ENCODE measurements at regions not wholly inside any gene's neighbourhood (a gene's known extent, or its start where the extent isn't known, plus 50 kb on each side); places are given as distances from the start of the nearest gene placed in this dataset.
"Not testable (repeated sequence)": the region's sequence is repeated elsewhere in the genome, so short reads cannot be mapped to it uniquely, and the experiment has no call there.

DNA sequence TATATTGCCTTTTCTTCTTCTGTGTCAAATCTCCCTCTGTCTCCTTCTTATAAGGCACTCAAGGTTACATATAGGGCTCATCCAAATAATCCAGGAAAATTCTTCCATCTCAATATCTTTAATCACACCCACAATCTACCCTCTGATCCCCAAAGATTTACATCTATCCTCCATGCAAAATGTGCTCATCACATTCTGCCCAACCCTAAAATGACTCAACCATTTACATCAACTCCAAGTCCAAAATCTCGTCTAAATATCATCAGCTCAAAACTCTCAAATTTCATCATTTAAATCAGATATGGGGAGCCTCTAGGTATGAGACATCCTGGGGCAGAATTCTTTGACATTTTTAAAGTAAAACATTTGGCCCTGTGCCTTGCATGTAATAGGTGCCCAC, 1349.8 kb downstream of the SUCLG1 start:
- no peak for DNase-seq

DNA sequence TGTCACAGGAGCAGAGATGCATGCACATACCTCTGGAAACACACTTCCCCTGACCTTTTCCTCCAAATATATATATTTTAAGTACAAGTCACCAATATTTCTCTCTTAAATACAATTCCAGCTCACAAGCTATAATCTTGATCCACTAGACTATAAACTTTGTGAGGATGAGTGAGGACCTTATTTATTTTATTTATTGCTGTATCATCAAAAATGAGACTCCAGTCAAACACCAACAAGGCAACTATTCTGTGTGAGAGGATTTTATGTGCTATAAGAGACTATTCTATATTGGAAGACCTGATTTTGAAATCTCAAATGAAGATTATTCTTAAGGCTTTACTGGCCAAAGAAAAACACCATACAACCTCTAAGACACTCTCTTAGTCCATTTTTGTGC, 1352.2 kb downstream of the SUCLG1 start:
- no peak for DNase-seq

DNA sequence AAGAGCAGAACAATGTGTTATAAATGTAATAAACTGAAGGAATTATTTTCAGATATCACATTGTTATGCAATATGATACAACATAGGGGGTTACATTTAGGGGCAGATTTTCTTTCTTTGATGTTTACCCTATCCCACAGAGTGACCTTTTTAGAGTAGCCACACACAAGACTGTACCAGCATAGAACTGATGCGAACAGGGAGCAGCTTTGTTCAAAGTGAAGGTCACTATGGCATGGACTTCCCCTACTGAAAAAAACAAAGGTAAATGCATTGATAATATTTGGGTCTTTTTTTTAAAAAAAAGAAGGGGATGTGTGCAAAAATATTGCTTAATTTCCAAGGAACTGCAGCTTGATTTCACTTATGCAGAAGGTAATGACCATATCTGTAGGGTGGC, 1354.9 kb downstream of the SUCLG1 start:
- no peak for DNase-seq

DNA sequence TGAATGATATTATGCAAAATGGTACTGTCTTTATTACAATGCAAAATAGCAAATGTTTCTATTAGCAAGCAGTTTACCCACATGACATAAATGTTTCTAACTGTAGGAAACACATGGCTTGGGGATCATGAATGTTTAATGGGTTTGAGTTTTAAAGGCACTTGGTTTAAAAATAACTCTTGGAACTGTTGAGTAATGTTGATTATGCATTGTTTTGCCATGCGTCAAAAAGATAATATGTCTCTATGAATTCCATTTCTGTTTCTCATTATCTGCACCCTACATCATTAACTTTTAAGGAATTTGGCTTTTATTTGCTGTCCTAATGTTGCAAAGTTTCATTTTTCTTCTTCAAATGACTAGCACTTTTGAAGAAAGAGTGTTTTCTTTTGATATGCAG, 1355.5 kb downstream of the SUCLG1 start:
- DNase-seq, result peak; percentile 95

DNA sequence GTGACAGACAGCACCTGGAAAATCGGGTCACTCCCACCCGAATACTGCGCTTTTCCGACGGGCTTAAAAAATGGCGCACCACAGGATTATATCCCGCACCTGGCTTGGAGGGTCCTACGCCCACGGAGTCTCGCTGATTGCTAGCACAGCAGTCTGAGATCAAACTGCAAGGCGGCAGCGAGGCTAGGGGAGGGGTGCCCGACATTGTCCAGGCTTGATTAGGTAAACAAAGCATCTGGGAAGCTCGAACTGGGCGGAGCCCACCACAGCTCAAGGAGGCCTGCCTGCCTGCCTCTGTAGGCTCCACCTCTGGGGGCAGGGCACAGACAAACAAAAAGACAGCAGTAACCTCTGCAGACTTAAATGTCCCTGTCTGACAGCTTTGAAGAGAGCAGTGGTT, 1370.0 kb downstream of the SUCLG1 start:
- not testable (repeated sequence) for DNase-seq

DNA sequence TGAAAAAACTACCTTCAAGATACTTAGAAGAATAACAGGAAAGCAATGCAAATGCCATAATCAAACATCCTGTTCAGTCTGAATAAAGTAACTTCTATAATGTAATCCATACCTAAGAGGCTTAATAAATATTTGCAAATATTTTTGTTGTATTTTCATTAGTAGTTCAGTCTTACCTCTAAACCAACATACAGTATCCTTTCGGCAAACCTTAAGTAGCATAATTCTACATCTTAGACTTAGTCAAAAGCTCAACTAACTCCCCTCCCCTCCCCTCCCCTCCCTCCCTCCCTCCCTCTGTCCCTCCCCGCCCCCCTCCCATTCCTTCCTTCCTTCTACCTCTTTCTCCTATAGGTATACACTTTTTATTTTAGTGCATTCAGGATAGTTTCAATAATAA, 1373.2 kb downstream of the SUCLG1 start:
- DNase-seq, result no peak

DNA sequence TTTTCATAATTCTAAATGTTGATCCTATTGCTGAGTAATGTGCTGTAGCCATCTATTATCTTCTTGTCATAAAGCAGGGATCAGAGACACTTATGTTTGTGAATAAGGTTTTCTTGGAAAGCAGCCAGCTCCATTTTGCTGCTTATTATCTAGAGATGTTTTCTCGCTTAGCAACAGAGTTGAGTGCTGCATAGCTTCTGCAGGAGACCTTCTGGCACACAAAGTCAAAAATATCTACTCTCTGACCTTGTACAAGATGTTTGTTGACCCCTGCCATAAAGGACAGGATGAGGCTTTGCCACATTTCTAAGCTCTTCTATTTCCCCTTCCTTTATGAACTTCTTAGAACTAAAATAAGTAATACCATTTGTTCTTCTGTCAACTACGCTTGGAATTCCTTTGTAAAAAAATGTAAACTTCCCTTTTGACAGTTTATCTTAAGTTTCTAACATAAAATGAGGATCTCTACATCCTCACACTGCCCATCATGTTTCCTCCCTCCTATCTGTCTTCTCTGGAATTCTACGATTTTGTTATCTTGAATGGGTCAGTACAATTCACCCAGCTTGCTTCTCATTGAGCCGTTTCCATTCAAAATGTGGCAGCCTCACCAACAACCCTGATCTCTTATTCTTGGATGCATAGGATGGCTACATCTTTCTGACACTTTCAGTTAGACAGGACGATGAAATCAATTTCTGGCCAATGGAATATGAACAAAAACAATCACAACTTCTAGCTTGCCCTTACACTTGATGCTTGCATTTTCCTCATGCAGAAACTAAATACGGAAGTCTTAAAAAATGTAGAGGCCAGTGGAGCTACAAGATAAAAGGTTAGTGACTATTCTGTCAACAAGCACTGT, 1377.0 kb downstream of the SUCLG1 start:
- DNase-seq, result peak; percentile 88

DNA sequence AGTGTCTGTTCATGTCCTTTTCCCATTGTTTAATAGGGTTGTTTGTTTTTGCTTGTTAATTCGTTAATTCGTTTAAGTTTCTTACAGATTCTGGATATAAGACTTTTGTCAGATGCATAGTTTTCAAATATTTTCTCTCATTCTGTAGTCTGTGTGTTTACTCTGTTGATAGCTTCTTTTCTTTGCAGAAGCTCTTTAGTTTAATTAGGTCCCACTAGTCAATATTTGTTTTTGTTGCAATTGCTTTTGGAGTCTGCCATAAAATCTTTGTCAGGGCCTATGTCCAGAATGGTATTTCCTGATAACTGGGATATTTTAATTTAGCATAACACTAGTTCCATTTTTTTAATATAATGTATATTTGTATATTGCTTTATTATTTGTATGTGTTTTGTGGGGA, 1380.1 kb downstream of the SUCLG1 start:
- DNase-seq, result no peak

DNA sequence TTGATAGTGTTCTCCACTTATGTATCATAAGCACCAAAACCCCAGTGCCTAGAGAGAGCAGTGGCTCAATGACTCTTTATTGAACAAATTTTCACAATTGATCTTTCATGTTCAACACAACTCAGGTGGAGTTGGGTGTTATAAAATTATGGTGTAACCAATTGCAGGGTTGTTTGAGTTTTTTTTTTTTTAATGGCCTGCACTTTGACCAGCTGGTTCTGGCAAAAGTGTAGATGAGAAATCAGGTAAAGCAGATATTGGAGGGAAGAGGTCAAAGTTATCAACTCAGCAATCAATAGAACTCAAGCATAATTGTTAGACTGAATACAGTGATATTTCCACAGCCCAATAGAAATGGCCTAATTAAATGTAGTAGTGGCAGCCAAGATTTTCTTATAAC, 1386.3 kb downstream of the SUCLG1 start:
- DNase-seq, result no peak

DNA sequence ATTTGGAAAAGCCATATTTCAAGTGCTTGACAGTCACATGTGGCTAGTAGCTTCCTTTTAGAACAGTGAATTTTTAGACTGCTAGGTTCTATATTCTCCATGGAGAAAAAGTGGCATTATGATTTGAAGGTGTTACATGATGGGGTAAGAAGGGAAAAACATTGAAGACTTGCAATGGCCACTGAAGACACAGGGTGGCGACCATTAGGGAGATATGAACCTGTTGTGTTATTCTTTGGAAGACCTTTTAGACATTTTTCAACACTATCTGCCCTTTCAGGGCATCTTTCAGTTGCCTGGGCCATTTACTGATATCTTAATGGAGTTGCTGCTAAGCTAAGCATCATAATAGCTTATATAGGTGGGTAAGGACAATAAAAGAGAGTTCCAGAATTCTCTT, 1387.2 kb downstream of the SUCLG1 start:
- no peak for DNase-seq

DNA sequence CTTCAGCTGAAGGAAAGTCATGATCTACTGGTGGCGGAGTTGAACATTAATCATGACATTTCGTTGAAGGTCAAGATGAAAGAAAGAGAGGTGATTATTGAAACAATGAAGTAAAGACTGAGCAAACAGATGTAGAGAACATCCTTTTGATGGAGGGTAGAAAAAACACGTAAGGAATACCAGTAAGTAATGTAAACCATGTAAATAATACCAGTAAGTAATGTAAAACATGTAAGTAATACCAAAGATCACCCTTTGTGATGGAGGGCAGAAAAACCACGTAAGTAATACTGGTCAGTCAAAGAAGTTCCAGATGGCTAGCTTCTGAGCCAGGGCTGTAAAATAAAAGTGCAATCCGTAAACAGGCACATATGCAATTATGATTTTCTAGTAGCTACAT, 1387.7 kb downstream of the SUCLG1 start:
- no peak for DNase-seq

DNA sequence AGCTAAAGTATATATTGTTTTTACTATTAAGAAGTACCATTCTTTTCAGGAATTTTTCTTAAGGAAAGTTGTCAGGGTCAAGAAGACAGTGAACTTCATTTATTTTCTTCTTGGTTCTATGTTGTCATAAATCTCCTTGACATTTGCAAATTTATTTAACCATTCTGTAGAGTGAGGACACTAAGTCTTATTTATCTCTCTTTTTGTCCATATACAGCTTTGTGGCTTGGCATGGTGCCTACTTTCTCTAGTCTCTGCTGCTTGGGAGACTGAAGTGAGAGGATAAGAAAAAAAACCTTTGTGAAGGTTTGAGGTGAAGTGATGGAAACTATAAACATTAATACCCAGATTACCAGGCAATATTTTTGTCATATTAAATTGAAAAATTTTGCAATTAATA, 1389.4 kb downstream of the SUCLG1 start:
- DNase-seq, result peak; percentile 72

DNA sequence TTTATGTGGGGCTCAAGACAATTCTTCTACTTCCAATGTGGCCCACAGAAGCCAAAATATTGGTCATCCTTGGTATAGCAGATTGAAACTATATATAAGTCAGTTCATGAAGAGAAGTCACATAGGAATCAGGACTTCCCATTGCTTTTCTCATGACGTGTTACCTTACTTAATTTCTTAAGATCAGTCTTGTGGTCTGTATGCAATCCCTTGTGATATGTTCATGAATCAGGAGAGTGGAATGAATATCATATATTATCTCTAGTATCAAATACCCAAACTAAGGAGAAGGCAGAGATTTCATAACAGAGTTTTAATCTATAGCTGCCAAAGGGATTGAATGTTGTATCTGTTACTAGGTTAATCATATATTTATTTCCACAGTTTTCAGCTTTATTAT, 1390.4 kb downstream of the SUCLG1 start:
- DNase-seq, result peak; percentile 34

DNA sequence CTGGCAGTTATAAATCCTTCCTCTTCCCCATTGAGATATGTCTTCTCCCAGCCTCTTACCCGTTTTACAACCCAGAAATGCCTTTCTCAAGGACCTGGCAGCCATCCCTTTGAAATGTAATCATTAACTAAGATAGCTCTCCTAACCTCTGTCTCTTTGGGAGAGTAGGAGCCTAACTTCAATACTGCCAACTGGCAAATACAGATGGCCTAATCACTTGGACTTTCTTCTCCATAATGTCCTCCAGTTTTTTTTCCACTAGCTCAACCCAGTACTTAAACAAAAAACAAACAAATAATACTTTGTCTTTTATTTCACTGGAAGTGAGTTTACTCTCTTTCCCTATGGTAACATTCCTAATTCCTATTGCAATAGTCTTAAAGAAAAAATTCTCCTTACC, 1391.1 kb downstream of the SUCLG1 start:
- no peak for DNase-seq

DNA sequence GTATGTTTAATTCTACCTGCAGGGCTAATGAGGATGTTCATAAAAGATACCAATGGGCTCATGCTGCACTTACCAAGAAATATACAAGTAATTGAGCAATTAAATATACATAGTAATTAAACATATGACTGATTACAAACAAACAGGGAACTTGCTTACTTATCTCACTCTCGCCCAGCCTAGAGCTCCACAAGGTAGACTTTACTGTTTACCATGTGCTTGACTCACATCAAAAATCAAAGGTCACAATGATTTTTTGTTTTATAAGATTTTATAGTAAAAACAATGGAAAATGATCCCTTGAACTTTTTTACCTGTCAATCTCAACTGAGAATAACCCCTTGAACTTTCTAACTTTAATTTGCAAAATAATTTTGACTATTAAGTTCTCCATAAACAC, 1395.1 kb downstream of the SUCLG1 start:
- no peak for DNase-seq

DNA sequence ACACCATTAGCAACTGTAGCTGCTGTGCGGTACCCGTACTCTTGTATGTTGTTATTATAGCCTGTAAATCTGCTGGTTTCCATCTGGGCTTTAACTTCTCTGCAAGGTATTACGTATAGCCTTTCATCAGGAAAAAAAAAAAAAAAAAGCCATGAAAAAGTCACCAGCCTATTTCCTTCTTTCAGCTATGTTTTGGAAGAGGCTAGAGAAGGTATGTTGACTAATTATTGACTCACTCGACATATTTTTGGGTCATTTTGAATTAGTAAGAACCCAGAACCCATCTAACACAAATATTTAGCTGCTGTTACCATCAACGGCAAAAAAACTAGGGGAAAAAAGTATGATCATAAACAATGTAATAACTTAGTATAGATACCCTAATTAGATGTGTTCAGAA, 1395.6 kb downstream of the SUCLG1 start:
- DNase-seq, result peak; percentile 36

DNA sequence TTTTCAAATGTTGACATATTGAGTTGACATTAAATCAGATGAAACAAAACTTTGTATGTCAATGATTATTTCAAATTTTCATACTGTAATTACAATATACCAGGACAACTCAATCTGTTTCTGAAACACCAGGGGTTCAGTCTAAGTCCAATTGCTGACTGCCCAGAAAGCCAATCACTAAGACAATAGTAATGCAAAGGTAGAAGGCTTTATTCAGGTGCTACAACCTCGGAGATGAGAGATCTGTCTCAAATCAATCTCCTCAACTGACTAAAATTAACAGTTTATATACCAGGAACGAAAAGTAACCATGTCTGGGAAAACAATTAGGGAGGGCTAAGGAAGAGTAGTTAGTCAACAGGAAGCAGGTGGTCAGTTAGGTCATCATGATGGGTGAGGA, 1400.4 kb downstream of the SUCLG1 start:
- no peak for DNase-seq

DNA sequence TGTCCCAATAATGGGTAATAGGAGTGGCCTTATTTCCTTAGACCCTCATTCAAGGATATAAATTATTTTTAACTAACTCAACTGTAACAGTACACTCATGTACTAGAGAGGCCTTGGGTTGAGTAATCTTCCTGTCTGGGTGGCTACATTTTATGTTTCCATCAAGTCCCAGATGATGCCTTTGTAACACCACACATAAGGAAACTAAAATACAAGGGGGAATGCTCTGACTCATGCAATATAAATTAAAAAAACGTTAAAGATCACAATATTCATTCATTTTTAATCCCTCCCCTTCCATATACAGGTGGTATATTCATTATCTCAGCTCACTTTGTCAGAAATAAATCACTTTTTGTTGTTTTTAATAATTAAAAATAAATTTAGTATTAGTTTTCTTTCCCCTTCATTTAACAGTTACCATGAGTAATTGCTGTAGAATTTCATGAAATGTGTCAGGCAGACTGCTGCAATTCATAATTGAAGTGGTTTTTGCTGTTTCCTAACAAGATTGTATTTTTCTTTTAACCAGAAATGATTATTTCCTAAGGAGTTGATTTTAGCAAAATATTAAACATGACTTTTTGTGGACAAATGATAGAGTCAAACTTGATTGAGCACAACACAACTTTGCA, 1403.6 kb downstream of the SUCLG1 start:
- peak; percentile 92 for DNase-seq

DNA sequence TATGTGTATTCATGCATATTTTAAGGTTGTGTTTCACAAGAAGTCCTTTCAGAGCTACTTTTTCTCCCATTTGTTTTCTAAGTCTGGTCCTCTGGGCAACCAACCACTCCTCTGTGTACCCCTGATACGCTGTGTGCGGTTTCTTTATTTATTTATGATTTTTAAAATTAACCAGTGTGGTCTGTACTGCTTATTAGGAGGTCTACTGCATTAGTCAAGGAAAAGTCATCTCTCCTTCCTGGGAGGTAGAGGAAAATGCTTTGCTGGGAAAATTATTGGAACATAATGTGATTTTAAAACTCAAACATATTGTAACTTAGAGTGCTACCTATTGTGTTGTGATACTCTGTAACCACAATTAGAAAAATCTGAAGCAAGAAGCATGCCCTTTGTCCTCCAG, 1404.3 kb downstream of the SUCLG1 start:
- peak; percentile 49 for DNase-seq

DNA sequence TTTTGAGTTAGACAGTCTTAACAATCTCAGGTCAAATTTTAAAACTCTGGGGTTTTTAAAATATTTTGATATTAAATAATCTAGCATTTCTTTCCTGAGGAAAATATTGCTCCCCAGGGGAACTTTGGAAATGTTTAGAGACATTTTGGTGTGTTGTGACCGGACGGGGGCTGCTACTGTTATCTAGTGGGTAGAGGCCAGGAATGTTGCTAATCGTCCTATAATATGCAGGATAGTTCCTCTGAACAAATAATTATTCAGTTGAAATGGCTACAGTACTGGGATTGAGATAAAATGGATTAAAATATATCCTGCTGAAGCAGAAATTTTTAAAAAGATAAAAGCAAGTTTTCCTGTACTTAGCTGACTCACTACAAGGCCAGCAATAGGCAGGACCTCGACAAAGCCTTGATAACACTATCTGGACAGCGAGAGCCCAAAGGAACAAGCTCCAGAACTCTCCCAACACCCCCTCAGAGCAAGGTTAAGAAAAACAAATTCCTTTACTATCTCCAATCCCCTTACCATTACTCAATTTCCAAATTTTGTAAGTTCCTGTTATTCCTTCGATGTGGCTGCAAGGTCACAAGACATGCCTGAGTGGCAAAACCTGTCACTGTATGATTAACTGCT, 1407.4 kb downstream of the SUCLG1 start:
- DNase-seq, result no peak

DNA sequence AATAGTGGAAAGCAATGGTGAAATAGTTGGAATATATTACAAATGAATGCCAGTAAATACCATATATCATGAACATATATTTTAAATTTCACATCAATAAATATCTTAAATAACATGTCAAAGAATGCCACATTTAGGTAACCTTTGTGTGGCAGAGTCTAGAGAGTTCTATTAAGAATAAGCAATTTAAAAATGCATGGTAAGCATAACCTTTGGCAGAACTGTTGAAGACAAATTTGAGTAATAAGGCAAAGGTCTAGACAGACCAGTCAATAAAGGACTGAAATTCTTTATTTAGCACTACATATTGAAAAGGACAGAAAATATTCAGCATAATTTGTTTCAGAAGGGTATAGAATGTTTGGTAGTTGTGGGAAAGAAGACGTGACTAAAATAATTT, 1417.0 kb downstream of the SUCLG1 start:
- no peak for DNase-seq

DNA sequence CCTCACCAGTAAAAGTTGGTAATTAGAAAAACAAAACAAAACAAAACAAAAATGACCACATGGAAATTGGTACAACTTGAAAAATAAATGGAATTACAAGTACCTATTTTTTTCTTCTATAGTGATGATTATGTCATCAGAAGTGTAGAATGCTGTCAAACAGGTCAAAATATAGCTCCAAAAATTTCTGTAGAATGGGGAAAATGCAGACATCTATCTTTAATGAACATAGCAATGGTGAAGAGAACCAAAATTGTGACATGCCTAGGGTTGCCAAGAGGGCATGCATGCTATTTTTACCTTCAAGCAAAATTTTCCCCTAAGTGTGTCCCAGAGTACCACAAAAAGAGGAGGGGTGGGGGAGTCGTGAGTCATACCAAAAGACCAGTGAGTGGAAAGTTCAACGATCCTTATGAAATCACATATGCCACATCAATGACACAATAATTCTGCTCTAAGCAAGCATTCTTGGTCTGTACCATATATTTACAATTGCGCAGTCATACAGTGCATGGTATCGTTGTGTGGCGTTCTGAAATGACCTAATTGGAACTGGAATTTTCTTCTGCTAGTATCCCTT, 1436.4 kb downstream of the SUCLG1 start:
- DNase-seq, result peak; percentile 37

DNA sequence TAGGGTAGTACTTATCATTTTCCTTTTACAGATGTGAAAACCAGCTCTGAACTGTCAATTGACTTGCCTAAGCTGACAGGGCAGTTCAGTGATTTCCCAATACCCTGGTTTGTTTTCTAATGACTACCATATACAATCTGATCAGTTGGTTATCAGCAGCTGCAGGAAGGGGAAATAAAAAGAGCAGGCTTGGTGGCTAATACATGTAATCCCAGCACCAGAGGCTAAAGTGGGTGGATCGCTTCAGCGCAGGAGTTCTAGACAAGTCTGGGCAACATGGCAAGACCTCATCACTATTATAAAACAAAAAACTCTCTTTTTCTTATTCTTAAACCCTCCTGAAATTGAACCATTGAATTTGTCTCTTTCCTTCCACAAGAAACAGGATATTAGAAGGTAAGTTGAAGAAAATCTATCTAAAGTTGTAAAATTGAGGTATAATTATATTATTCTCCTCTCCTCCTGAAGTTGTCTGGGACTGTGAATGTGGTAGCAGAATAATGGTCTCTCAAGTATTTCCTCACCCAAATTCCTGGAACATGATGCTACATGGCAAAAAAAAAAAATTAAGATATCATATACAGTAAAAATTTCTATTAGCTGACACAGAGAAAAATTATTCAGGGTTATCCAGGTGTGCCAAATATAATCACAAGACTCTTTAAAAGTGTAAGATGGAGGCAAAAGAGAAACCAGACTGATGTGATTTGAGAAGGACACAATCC, 1441.6 kb downstream of the SUCLG1 start:
- DNase-seq, result peak; percentile 38

Data from fibroblast of skin of scalp (primary cell).